GM21515 (cell line): ENCODE measurements at regions not wholly inside any gene's neighbourhood (a gene's known extent, or its start where the extent isn't known, plus 50 kb on each side); places are given as distances from the start of the nearest gene placed in this dataset.
A peak's percentile ranks its signal among the peaks of the same experiment; 100 is the strongest.

Experiments
- ATAC-seq: cut with Tn5 transposase; IDR thresholded peaks from one replicate; pipeline ENCODE4 v1.9.1; 2021; ENCODE audit not compliant: unreplicated experiment

DNA sequence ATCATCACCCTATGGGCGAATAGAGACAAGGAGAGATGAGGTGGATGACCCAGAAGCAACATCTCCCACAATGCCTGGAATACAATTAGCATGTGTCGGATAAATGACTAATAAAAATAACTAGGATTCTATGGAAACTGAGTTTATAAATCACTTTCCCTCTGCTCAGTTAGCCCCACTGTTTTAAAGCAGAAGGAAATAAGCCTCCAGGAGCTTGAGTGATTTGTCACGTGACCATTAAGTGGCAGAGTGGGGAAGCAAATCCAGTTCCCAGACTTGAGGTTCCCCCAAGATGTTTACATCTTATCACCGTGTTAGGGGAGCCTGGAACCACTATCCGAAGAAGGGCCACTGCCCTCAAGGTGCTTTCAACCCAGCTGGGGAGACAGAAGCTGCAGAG lies 136.5 kb upstream of the CCND2 start:
- ATAC-seq, result no peak

DNA sequence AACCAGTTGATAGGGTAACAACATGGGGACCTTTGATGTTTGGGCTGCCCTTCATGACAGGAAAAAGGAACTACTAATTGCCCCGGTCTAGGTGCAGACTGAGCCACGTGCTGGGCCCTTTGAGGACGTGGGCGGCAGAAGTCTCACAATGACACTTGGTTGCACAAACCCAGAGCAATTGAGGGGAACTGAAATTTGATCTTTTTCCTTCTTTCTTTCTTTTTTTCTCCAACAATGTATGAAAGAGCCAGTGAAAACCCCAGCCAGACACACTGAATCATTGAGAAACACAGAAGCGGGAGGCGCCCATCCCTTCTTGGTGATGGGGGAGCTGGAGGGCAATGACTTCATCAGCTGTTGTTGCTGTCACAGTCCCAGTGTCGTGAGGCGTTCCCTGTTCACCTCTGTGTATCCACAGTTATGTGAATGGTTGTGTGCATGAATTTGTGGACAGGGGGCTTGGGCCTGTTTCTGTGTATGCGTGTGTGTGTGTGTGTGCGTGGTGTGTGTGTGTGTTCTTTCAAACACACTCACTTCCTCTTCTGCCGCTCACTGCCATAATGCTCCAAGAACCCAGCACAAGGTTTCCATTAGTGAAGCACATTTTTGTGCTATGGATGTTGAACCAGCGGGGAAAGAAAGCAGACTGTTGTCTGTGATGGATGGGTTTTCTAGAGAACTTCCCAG lies 137.5 kb upstream of the CCND2 start:
- ATAC-seq, result peak; percentile 54

DNA sequence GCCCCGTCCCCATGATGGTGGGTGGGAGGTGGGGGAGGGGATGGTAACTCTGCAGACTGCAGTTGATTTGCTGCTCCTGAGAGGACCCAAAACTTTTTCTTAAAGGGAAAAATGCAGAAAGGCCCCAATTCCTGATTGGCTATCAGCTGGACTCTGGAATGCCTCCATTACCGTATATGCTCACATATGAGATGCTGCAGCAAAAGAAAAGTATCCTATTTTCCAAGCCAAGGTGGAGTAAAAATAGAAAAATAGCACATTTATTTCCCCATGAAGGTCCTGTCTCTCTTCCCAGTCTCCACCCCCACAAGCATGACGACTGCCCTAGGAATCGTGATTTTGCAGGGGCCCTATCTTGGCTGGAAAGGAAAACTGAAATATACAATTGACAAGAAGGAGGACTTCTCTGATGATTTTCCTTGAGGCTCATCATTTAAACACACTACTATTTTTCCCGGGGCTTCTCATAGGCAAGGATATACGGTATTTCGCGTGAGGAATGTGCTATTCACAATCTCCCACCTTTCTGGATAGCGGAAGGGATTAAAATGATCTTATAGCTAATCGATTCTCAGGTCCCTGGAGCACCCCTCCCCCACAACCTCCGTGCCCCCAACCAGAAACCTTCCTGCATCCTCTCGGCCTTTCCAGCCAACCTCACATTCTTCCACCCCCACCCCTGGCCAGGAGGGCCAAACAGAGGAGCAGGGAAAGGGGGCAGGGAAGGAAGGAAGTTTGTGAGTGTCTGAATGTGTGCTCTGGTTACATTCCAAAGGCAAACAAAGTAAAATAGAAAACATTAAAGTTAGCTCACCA lies 138.9 kb upstream of the CCND2 start:
- ATAC-seq, result no peak

DNA sequence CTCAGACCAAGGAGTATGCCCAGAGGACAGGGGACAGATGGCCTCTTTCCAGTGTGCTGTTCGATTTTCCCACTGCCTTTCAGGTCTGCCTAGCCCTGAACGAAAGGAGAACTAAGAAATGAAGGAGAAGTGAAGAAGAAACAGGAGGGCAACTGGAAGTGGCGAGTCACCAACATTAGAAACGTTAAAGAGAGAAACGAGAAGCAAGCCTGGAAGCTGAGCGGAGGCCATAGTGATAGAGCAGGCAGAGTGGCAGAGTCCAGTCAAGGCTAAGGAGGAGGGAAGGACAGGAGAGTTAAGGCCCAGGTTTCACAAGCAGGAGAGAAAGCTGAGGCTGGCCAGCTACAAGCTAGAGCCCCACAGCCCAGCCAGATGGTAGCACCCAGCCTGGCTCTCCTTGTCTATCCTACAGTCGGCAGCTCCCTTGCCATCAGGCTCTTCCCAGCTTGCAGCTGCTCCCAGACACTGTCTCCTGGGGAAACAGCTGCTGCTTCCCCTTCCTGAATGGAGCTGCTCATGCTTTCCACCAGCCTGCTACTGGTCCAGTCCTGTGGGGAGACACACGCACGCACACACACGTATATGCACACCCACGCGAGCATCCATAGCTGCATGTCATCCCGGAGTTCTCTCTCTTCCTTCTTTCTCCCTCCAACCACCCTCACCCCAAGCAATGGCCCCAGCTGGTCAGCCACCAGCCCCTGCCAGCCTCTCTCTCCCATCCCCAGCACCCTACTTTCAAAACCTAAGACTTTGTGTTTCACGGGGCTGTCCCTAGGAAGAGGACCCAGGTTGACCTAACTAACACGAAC lies 139.7 kb upstream of the CCND2 start:
- ATAC-seq, result no peak

DNA sequence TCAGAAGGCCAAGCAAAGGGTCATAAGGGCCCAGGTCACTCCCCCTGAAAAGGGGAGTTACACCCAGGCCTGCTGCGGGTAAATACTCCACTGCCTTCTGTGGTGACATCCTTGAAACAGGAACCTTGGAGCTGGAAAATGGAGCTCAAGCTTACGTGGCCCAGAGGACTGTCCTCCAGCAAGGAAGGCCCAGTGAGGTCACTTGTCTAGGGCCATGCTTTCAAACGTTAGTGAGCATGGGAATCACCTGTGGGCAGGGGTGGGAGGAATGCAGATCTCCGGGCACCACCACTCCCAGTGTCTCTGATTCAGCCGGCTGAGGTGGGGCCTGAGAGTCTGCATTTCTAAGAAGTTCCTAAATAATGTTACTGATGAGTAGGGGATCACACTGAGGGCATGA lies 140.5 kb upstream of the CCND2 start:
- ATAC-seq, result no peak

DNA sequence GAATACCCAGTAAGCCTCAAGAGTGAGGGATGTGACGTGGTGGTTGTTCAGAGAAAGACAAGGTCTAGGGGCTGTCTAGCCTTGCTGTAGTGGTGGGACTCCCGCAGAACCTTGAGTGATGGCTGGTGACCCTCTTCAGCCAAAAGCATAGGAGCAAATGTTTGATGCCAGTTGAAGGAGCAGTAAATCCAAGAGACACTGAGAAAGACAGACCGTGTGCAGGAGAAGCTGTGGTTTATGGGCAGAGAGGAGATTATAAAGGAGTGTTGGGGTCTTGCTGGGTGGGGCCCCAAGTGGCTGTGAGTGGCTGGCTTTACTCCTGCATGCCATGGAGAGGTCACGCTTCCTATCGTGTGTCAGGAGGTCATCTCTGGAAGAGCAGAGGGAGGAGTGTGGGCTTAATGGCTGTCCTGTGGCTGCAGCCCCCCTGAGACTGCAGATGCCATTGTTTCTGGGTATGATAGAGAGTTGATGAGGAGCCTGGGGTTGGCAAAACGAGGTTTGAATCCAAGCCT lies 152.0 kb upstream of the CCND2 start:
- ATAC-seq, result no peak

DNA sequence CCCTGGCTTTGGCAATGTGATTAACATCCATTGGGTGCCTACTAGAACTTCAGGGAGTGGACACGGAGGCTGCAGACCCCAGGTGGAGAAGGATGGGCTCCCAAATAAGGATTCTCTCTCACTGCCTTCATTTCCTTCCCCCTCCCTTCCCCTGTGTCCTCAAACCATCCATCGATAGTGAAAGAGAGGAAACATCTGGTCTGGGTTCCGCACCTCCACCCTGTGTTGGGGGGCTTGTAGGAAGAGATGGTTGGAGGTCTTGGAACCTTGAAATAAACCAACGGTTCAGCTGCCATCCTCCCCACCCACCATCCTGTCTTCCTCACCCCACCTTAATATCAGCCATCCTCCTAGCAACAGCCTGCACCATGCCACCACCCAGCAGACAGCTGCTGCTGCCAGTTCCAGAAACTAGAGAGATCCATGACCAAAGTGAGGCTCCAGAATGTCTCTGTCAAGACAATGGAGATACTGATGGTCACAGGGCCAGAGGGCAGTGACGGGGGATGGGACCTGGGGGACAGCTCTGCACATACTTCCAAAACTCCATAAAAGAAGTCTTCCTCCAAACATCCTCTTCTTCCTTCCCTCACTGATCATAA lies 153.1 kb upstream of the CCND2 start:
- ATAC-seq, result no peak

DNA sequence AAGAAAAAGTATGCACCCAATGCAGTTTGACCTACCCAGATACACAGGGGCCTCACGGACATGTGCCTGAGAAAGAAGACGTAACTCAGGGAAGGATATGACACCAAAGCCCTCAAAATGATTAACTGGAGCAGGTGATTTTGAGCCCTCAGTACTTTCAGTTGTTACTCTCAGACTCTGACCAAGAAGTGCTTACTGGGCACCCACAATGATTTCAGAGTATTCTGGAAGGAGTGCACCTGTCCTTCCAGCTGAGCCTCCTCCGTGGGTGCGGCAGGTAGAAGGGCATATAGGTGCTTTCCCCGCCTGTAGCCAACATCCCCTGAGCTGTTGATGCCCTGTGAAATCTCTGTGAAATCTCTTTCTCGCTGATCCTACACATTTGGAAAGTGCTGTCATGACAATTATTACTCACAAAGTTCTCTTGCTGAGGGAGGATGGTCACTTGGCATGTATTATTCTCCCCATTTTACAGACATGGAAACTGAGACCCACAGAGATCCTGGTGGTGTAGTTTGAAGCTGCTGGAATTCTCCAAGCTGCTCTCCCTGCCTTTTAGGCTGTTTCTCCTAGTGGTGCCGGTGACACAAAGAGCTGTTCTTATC lies 154.3 kb upstream of the CCND2 start:
- peak; percentile 77 for ATAC-seq

DNA sequence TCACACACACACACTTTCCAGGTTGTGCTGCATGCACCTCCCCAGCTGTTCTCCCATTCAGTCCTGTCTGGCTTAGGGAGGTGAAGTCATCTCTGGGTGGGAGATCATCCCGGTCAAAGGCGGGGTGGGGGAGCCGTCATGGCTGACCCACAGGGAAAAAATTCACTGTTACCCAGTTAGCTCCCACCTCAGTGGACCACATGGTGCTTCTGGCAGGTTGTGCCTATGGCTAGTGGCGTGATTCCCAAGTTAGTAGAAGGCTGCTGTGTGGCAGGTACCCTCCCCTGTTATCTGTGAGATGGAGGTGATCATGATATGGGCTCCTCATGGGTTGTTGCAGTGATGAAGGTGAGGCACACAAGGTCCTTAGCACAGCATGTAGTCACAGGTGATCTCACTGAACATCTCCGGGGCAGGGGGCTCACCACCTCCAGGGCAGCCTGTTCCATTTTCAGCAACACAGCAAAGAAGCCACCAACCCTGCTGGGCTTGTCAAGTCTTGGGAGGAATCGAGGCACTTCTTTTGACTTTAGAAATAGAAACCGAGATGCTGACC lies 154.9 kb upstream of the CCND2 start:
- ATAC-seq, result peak; percentile 1

DNA sequence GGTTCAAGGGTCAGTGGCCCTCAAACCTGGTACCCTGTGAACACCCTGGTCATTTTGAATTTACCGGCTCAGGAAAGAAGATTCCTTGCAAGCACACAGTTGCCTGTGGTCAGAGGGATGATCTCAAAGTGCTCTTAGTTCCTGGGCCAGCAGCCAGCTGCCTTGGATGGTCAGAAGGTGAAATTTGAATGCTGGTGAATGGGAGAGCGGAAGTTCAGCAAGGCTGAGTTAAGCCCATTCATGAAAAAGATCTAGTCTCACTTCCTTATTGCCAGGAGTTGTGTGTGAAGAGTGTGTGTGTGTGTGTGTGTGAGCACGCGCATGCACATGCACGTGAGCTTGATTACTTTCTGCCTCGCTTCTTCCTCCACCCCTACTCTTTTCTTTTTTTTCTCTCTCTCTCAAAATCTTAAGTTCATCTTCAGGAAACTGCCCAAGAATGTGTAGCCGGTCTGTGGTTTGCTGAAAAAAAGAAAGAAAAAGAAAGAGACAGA lies 155.5 kb upstream of the CCND2 start:
- ATAC-seq, result peak; percentile 49

DNA sequence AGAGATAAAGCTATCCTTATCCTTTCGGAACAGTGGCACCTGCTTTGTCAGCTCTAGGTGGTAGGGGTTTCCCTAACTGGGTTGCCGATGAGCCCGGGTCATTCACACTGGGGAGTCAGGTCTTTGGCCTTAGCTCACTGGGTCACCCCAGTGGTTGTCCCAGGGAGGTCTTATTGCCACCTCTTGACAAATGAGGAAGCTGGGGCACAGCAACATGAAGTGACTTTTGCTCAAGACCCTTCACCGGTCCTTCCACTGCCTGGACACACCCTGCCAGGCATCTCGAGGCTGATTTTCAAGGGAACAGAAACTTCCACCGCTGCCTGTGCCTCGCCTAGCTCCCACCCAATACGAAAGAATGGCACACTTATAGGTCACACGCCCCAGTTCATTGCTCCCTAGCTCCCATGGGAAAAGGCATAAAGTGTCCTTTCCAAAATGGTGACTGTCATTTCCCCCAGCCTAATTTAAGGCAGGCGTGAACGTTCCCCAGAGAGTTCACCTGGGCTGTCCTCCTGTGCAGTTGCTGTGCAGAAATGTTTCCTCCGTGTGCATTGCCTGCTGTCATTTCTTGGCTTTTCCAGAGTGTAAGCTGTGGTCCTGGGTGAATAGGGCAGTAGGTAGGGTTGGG lies 156.1 kb upstream of the CCND2 start:
- ATAC-seq, result no peak

DNA sequence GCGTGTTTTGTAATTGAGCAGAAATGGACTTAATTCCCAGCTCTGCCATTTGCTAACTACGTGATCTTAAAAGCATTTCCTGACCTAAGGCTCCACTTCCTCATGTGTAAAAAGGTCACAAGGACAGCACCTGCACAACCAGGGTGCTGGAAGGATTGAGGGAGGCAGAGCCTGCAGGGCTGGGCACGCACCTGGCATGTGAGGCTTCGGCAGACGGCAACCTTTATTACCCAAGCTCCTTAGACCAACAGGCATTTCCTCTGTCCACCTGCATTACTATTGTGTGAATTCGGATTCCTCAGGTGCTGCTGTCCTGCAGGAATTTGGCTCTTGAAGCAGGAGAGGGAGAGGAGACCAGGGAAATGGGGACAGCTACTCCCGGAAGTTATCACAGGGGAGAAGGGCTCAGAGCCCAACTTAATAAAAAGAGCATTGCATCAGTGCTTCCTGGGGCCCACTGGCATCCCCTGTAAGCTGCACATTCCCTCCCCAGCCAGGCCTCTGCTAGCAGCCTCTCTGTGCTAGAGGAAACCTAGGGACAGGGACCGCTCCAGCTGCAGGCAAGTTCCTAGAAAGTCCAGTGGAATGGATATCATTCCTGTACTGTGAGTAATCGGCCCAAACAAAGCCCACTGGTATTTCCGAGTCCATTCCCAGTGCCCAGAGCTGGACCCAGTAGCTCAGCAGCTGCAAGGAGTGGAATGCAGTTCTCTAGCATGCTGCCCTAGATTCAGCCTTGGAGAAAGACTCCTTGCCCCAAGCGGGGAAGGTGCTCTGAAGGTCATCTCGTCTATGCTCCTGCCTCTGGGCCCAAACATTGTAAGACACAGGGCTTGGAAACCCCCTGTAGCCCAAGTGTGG lies 157.1 kb upstream of the CCND2 start:
- no peak for ATAC-seq

DNA sequence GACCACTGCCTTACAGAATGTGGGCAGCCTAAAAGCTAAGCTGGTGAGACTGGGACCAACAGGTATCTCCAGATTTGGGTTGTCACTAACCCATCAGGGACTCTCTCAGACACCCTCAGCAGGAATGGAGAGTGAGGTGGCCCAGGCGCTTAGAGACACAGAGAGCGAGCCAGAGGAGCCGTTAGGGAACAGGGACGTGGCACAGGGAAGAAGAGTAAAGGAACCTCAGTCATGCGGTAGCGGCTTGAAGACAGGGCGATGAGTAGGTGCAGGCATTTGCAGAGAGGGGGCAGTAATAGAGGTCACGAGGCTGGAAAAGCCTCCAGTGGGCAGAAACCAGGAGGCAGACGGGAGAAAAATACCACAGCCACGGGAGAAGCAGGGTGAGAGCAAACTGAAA lies 158.0 kb upstream of the CCND2 start:
- ATAC-seq, result no peak

DNA sequence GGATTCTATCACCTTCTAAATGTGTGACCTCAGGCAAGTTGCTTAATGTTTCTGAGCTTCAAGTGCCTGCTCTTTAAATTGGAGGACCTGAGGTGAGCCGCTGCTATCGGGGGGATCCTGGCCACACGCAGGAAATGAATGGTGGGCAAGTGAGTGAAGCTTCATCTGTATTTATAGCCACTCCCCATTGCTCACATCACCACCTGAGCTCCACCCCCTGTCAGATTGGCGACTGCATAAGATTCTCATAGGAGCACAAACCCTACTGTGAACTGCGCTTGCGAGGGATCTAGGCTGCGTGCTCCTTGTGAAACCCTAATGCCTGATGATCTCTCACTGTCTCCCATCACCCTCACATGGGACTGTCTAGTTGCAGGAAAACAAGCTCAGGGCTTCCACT lies 158.6 kb upstream of the CCND2 start:
- no peak for ATAC-seq

DNA sequence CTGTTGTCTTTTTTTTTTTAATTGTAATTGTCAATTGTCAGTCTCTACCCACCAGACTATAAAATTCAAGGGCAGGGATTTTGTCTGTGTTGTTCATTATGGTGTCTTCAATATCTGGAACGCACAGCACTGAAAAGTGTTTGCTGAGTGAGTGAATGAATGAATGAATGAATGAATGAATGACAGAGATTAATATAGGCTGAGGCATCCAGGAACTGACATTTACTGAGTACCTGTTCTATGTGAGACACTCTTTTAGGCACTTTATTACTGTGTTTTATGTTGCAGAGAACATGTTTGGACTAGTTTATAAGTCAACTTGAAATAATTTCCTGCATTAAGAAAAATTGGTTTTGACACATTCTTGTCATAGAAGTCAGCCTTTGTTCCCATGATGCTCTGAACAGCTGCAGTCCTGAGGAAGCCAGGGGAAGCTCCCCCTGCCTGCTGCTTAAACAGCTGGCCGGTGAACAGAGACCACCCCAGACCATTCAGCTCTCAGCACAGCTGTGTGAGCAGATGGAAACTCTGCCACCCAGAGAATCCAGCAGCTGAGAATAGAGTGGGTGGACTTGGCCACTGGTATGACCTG lies 160.7 kb upstream of the CCND2 start:
- no peak for ATAC-seq

DNA sequence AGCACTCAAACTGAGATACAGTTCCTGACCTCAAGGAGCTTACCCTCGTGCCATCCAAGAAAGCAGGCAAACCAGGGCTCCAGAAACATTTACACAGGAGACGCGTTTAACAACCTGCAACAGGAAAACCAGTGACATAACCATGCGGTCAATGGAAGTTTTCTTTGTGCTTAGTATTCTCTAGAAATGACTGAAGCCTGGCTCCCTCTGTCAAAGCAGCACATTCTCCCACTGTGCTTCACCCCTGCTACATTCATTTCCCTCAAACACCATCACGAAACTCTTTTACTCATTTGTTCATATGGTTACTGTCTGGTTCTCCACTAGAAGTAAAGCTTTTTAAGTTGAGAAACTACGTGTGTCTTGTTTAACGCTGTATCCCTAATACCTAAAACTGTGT lies 161.3 kb upstream of the CCND2 start:
- ATAC-seq, result no peak

DNA sequence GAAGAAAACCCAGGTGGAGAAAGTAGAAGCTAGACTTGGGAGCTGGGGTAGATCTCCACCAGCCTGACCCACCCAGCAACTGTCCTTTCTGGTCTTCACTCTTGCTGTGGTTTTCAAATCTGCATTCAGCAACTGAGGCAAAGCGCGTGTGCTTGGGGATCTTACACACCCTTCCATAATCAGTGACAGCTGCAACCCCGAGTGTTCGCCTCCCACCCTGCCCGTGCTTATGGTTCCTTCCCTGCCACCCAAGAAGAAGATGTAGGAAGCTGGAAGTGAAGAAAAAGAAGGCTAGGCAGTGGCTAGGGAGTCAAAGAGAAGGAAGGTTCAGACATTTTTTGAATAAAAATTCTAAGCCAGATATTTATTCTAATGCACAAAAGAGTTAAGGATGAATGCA lies 162.6 kb upstream of the CCND2 start:
- no peak for ATAC-seq

DNA sequence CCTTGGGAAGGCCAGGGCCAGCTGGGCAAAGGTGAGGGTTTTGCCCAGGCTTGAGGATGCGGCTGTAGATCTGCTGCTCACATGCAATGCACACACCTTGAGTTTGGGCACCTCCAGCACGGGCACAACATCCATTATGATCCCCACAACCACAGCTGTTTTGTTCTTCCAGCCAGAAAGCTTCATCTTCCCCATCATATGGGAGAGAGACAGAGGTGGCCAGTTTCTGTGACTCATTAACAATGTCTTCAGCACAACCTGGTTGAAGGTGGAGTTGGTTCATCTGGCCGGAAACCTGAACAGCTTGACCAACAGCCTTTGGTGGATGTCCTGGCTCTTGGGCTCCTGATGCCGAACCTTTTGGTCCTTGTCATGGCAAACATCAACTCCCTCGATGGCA lies 163.7 kb upstream of the CCND2 start:
- ATAC-seq, result no peak
